HepG2 (cell line): ENCODE measurements at regions not wholly inside any gene's neighbourhood (a gene's known extent, or its start where the extent isn't known, plus 50 kb on each side); places are given as distances from the start of the nearest gene placed in this dataset.

Source experiments
- GFI1 ChIP-seq: sonication (generic); formaldehyde crosslinking; IDR thresholded peaks from 2 replicates; pipeline ENCODE4 v1.5.0; 2020; ENCODE audit warnings: missing genetic modification reagents, mild to moderate bottlenecking, borderline replicate concordance
- HNF1B ChIP-seq: sonication (generic); formaldehyde crosslinking; IDR thresholded peaks from 2 replicates; pipeline ENCODE4 v1.5.1; 2020; ENCODE audit warnings: mild to moderate bottlenecking, moderate library complexity, missing genetic modification reagents
- PATZ1 ChIP-seq: sonication (generic); formaldehyde crosslinking; IDR thresholded peaks from 2 replicates; pipeline ENCODE4 v1.4.0; 2020; ENCODE audit warnings: missing genetic modification reagents
- ZFP36 ChIP-seq: fragments of 150-350 bp; IDR thresholded peaks from 2 replicates; pipeline ENCODE4 v1.6.1; 2018; ENCODE audit warnings: borderline replicate concordance, low read length, low read depth; ENCODE audit not compliant: partially characterized antibody
- ZKSCAN8 ChIP-seq: IDR thresholded peaks from 2 replicates; pipeline ENCODE4 v1.6.1; 2016; ENCODE audit warnings: borderline replicate concordance, missing genetic modification reagents, missing compliant biosample characterization
- ZNF281 ChIP-seq: sonication (generic); formaldehyde crosslinking; IDR thresholded peaks from 2 replicates; pipeline ENCODE4 v1.4.0; 2020; ENCODE audit warnings: missing genetic modification reagents, borderline replicate concordance
- ZNF550 ChIP-seq: sonication (generic); formaldehyde crosslinking; IDR thresholded peaks from 2 replicates; pipeline ENCODE4 v1.4.0; 2020; ENCODE audit warnings: mild to moderate bottlenecking, missing genetic modification reagents, borderline replicate concordance
- ZNF607 ChIP-seq: sonication (generic); formaldehyde crosslinking; IDR thresholded peaks from 2 replicates; pipeline ENCODE4 v1.5.1; 2020; ENCODE audit warnings: missing genetic modification reagents, mild to moderate bottlenecking, borderline replicate concordance
- ZNF672 ChIP-seq: sonication (generic); formaldehyde crosslinking; IDR thresholded peaks from 2 replicates; pipeline ENCODE4 v1.8.1; 2022; ENCODE audit warnings: missing genetic modification reagents
- TF ChIP-seq, protein P1 (sequence below): sonication (generic); formaldehyde crosslinking; IDR thresholded peaks from 2 replicates; pipeline ENCODE4 v1.5.0; 2020; ENCODE audit warnings: mild to moderate bottlenecking, missing genetic modification reagents, borderline replicate concordance
- TF ChIP-seq, protein P2 (sequence below): IDR thresholded peaks from 2 replicates; pipeline ENCODE4 v1.6.1; 2012; ENCODE audit warnings: low read length, improper control_type of control experiment

DNA sequence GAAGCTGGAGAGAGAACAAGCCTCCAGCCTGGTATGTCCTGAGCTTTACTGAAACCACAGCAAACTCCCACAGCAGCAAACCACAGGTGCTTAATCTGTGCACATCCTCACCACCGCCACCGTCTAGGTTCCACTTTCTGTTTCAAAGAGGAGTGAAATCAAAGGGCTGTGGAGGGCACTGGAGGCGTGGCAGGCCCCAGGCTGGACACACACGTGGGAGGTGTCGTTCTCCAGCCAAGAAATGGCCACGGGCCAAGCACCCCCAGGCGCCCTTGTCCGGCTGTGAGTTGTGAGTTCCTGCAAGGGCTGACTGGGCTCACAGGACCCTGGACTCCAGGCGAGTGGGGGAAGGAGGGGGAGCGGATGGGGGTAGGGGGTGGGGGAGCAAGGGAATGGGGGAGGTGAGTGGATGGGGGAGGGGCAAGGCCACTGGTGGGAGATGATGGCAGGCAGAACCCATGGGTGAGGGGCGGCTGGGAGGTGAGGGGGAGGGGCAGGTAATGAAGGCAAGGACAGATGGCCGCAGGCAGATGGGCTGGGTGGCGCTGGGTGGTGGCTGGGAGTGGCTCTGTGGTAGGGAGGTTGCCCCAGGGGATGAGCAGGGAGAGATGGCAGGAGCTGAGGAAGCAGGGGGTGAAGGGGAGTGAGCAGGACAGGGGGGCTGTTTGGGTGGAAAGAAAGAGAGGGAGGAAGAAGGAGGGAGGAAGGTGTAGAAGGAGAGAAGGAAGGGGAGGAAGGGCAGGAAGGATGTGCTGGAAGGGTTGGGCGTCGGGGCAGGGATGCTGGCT, 86.7 kb downstream of the NCOR2 start (continued):
- no peak for TF ChIP-seq HNF1B (CRISPR knock-in tag)
- no peak for TF ChIP-seq ZNF672 (CRISPR knock-in tag)
- TF ChIP-seq, protein P1, sequence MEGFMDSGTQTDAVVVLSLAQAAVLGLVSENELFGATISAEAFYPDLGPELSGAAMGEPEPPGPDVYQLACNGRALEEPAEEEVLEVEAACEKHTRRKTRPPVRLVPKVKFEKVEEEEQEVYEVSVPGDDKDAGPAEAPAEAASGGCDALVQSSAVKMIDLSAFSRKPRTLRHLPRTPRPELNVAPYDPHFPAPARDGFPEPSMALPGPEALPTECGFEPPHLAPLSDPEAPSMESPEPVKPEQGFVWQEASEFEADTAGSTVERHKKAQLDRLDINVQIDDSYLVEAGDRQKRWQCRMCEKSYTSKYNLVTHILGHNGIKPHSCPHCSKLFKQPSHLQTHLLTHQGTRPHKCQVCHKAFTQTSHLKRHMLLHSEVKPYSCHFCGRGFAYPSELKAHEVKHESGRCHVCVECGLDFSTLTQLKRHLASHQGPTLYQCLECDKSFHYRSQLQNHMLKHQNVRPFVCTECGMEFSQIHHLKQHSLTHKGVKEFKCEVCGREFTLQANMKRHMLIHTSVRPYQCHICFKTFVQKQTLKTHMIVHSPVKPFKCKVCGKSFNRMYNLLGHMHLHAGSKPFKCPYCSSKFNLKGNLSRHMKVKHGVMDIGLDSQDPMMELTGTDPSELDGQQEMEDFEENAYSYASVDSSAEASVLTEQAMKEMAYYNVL (CRISPR knock-in tag), result 0 out of 2 replicates have a peak, but pooled peaks have one; percentile 17
- TF ChIP-seq GFI1 (CRISPR knock-in tag), result no peak
- TF ChIP-seq, protein P2, sequence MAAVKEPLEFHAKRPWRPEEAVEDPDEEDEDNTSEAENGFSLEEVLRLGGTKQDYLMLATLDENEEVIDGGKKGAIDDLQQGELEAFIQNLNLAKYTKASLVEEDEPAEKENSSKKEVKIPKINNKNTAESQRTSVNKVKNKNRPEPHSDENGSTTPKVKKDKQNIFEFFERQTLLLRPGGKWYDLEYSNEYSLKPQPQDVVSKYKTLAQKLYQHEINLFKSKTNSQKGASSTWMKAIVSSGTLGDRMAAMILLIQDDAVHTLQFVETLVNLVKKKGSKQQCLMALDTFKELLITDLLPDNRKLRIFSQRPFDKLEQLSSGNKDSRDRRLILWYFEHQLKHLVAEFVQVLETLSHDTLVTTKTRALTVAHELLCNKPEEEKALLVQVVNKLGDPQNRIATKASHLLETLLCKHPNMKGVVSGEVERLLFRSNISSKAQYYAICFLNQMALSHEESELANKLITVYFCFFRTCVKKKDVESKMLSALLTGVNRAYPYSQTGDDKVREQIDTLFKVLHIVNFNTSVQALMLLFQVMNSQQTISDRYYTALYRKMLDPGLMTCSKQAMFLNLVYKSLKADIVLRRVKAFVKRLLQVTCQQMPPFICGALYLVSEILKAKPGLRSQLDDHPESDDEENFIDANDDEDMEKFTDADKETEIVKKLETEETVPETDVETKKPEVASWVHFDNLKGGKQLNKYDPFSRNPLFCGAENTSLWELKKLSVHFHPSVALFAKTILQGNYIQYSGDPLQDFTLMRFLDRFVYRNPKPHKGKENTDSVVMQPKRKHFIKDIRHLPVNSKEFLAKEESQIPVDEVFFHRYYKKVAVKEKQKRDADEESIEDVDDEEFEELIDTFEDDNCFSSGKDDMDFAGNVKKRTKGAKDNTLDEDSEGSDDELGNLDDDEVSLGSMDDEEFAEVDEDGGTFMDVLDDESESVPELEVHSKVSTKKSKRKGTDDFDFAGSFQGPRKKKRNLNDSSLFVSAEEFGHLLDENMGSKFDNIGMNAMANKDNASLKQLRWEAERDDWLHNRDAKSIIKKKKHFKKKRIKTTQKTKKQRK, result no peak
- TF ChIP-seq ZNF281 (CRISPR knock-in tag), result peak; percentile 78
- TF ChIP-seq ZNF550 (CRISPR knock-in tag), result no peak
- no peak for TF ChIP-seq ZNF607 (CRISPR knock-in tag)
- no peak for TF ChIP-seq ZFP36
- TF ChIP-seq PATZ1 (CRISPR knock-in tag), result peak; percentile 75
- peak; percentile 100 for TF ChIP-seq ZKSCAN8 (CRISPR knock-in tag)
